H1 (cell line): ENCODE measurements at regions not wholly inside any gene's neighbourhood (a gene's known extent, or its start where the extent isn't known, plus 50 kb on each side); places are given as distances from the start of the nearest gene placed in this dataset.

Source experiments
- CTCF ChIA-PET: fragments of 300-600 bp; sonication (Branson Sonifier 250); formaldehyde crosslinking; loops from one replicate; lab custom pipeline; 2021; ENCODE audit not compliant: partially characterized antibody; lab: Charles Lee
- POLR2A ChIA-PET: fragments of 300-600 bp; sonication (Branson Sonifier 250); formaldehyde crosslinking; loops from one replicate; lab custom pipeline; 2021; ENCODE audit warnings: inconsistent platforms; ENCODE audit not compliant: partially characterized antibody; lab: Charles Lee
- DNase-seq, 2 experiments: peaks; one replicate each; pipeline versions ENCODE4 v3.0.0 to v3.0.0-alpha.2; 2010 to 2022; ENCODE audit warnings: low spot score in 2 of 2, low read depth in 1 of 2, mixed read lengths in 1 of 2
- FAIRE-seq: peaks from 2 replicates; lab custom pipeline; 2011; peaks lifted over from hg19 to GRCh38; lab: Jason Lieb, UNC
- H2AFZ ChIP-seq: 2 replicates; pipeline ENCODE4 v1.8.1; 2012; ENCODE audit warnings: low read length, inconsistent platforms
- H2AK5ac ChIP-seq: 2 replicates; pipeline ENCODE4 v1.6.1; 2013; ENCODE audit warnings: low read depth, low read length
- H2BK120ac ChIP-seq: replicated peaks from 2 replicates; pipeline ENCODE3; 2013; ENCODE audit warnings: low read depth, low read length, inconsistent platforms
- H2BK12ac ChIP-seq: 2 replicates; pipeline ENCODE4 v1.6.1; 2013; ENCODE audit warnings: low read depth, low read length
- H2BK15ac ChIP-seq: 2 replicates; pipeline ENCODE4 v1.6.1; 2013; ENCODE audit warnings: low read length
- H2BK20ac ChIP-seq: 2 replicates; pipeline ENCODE4 v1.6.1; 2013; ENCODE audit warnings: low read length
- H2BK5ac ChIP-seq: 2 replicates; pipeline ENCODE4 v1.6.1; 2013; ENCODE audit warnings: low read depth, low read length
- H3K14ac ChIP-seq: 2 replicates; pipeline ENCODE4 v1.6.1; 2013; ENCODE audit warnings: inconsistent platforms; ENCODE audit not compliant: insufficient read length
- H3K18ac ChIP-seq: 2 replicates; pipeline ENCODE4 v1.6.1; 2013; ENCODE audit warnings: low read length; ENCODE audit errors: extremely low read depth
- H3K23ac ChIP-seq: 2 replicates; pipeline ENCODE4 v1.6.1; 2013; ENCODE audit warnings: inconsistent platforms; ENCODE audit not compliant: insufficient read length
- H3K23me2 ChIP-seq: 2 replicates; pipeline ENCODE4 v1.6.1; 2013; ENCODE audit warnings: low read depth, low read length
- H3K27ac ChIP-seq: 2 replicates; pipeline ENCODE4 v1.6.1; 2011; ENCODE audit warnings: low read depth, low read length, inconsistent platforms
- H3K27me3 ChIP-seq, 4 experiments: replicated peaks in 1 of 4; 1 replicate in 1 of 4; 2 replicates in 3 of 4; pipeline versions ENCODE4 v1.6.1 to v1.8.1; 2011 to 2013; ENCODE audit warnings: low read length in 3 of 4, mild to moderate bottlenecking in 3 of 4, inconsistent platforms in 2 of 4, mixed read lengths in 2 of 4, moderate library complexity in 1 of 4; ENCODE audit not compliant: control insufficient read depth in 3 of 4, insufficient read depth in 3 of 4; ENCODE audit errors: extremely low read depth in 1 of 4
- H3K36me3 ChIP-seq, 4 experiments: 2 replicates each; pipeline versions ENCODE4 v1.6.1 to v1.8.1; 2011 to 2013; ENCODE audit warnings: mild to moderate bottlenecking in 4 of 4, low read length in 3 of 4, moderate library complexity in 2 of 4, control low read depth in 1 of 4, inconsistent platforms in 1 of 4; ENCODE audit not compliant: insufficient read depth in 4 of 4, control insufficient read depth in 2 of 4
- H3K4ac ChIP-seq: replicated peaks from 2 replicates; pipeline ENCODE3; 2013; ENCODE audit warnings: low read length, low read depth, mixed read lengths, inconsistent platforms; ENCODE audit not compliant: insufficient read length
- H3K4me1 ChIP-seq, 4 experiments: replicated peaks in 1 of 4; 1 replicate in 1 of 4; 2 replicates in 3 of 4; pipeline versions ENCODE4 v1.6.1 to v1.8.1; 2011 to 2013; ENCODE audit warnings: low read length in 3 of 4, inconsistent platforms in 2 of 4, mixed read lengths in 1 of 4; ENCODE audit not compliant: insufficient read depth in 4 of 4, control insufficient read depth in 3 of 4
- H3K4me2 ChIP-seq, 2 experiments: 2 replicates each; pipeline versions ENCODE4 v1.6.1 to v1.8.1; 2011 to 2013; ENCODE audit warnings: low read depth in 2 of 2, low read length in 2 of 2, control low read depth in 1 of 2, inconsistent platforms in 1 of 2, mild to moderate bottlenecking in 1 of 2; ENCODE audit not compliant: insufficient read depth in 1 of 2
- H3K4me3 ChIP-seq, 4 experiments: fragments of 200-600, 300-600 bp in 1 of 4; sonication (generic), shearing (Covaris generic), sonication (Bioruptor Twin) in 1 of 4; 2 replicates each; pipeline versions ENCODE4 v1.5.1 to v1.8.1; 2011 to 2016; ENCODE audit warnings: low read length in 4 of 4, low read depth in 3 of 4, control low read depth in 2 of 4, inconsistent platforms in 2 of 4, mild to moderate bottlenecking in 2 of 4, mixed read lengths in 1 of 4, moderate library complexity in 1 of 4; ENCODE audit not compliant: insufficient read depth in 2 of 4; ENCODE audit errors: extremely low read depth in 1 of 4
- H3K56ac ChIP-seq: replicated peaks from 2 replicates; pipeline ENCODE3; 2013; ENCODE audit warnings: low read depth, mild to moderate bottlenecking, mixed read lengths, low read length, inconsistent platforms; ENCODE audit not compliant: insufficient read length
- H3K79me1 ChIP-seq: 2 replicates; pipeline ENCODE4 v1.6.1; 2013; ENCODE audit warnings: low read depth, low read length, control low read depth
- H3K79me2 ChIP-seq, 2 experiments: 2 replicates each; pipeline versions ENCODE4 v1.6.1 to v1.8.1; 2012 to 2013; ENCODE audit warnings: low read length in 2 of 2, mild to moderate bottlenecking in 2 of 2, inconsistent platforms in 1 of 2; ENCODE audit not compliant: insufficient read depth in 2 of 2, control insufficient read depth in 1 of 2
- H3K9ac ChIP-seq, 4 experiments: replicated peaks in 1 of 4; 1 replicate in 1 of 4; 2 replicates in 3 of 4; pipeline versions ENCODE4 v1.6.1 to v1.8.1; 2011 to 2013; ENCODE audit warnings: low read depth in 3 of 4, low read length in 3 of 4, control low read depth in 2 of 4, mild to moderate bottlenecking in 2 of 4, moderate library complexity in 2 of 4, inconsistent platforms in 1 of 4; ENCODE audit errors: extremely low read depth in 1 of 4
- H3K9me3 ChIP-seq, 2 experiments: 2 replicates each; pipeline versions ENCODE4 v1.6.1 to v1.8.1; 2012 to 2013; ENCODE audit warnings: mild to moderate bottlenecking in 2 of 2, moderate library complexity in 2 of 2, control low read depth in 1 of 2, inconsistent platforms in 1 of 2, low read depth in 1 of 2, low read length in 1 of 2, mixed read lengths in 1 of 2; ENCODE audit not compliant: insufficient read depth in 2 of 2
- H4K20me1 ChIP-seq, 2 experiments: replicated peaks in 1 of 2; 2 replicates each; pipeline versions ENCODE3 to v1.8.1; 2011 to 2013; ENCODE audit warnings: inconsistent platforms in 2 of 2, low read length in 2 of 2, mild to moderate bottlenecking in 1 of 2; ENCODE audit not compliant: insufficient read depth in 2 of 2, control insufficient read depth in 1 of 2
- H4K5ac ChIP-seq: 2 replicates; pipeline ENCODE4 v1.6.1; 2013; ENCODE audit warnings: low read length, low read depth, mixed read lengths, inconsistent platforms; ENCODE audit not compliant: insufficient read length
- H4K8ac ChIP-seq: 2 replicates; pipeline ENCODE4 v1.8.0; 2013; ENCODE audit warnings: mild to moderate bottlenecking, moderate library complexity, low read length, inconsistent platforms; ENCODE audit not compliant: insufficient read depth; ENCODE audit errors: extremely low read depth
- H4K91ac ChIP-seq: replicated peaks from 2 replicates; pipeline ENCODE3; 2013; ENCODE audit warnings: low read length, mixed read lengths, inconsistent platforms; ENCODE audit not compliant: insufficient read length
- ASH2L ChIP-seq: fragments of 200-600, 300-600 bp; sonication (generic); IDR thresholded peaks from one replicate; pipeline ENCODE4 v1.7.1; 2017; ENCODE audit warnings: low read length
- BACH1 ChIP-seq: IDR thresholded peaks from 2 replicates; pipeline ENCODE4 v1.6.1; 2012; ENCODE audit warnings: low read length, improper control_type of control experiment
- CHD1 ChIP-seq: IDR thresholded peaks from 2 replicates; pipeline ENCODE4 v1.6.1; 2012; ENCODE audit warnings: low read depth, low read length, improper control_type of control experiment
- PHF8 ChIP-seq: fragments of 200-600 bp; sonication (generic); conservative IDR thresholded peaks from 2 replicates; pipeline ENCODE4 v1.7.1; 2012; ENCODE audit warnings: low read depth, mild to moderate bottlenecking, inconsistent platforms, low read length, moderate library complexity
- POLR2AphosphoS5 ChIP-seq: IDR thresholded peaks from 2 replicates; pipeline ENCODE4 v1.6.1; 2011; ENCODE audit warnings: low read depth, low read length
- SP1 ChIP-seq: IDR thresholded peaks from 2 replicates; pipeline ENCODE4 v1.6.1; 2011; ENCODE audit warnings: low read depth, low read length
- TAF7 ChIP-seq: optimal IDR thresholded peaks from 2 replicates; pipeline ENCODE3; 2011; ENCODE audit warnings: low read depth, mild to moderate bottlenecking, inconsistent platforms, low read length, moderate library complexity, borderline replicate concordance
- TCF12 ChIP-seq: IDR thresholded peaks from 2 replicates; pipeline ENCODE4 v1.6.1; 2011; ENCODE audit warnings: low read depth, mild to moderate bottlenecking, low read length
- WGBS, 2 experiments: shearing (Covaris generic) in 1 of 2; methylation state at CpG; one replicate each; pipeline versions ENCODE4 v1.1.6 to v1.1.7; 2013 to 2015; ENCODE audit warnings: low lambda C conversion rate in 2 of 2, mixed read lengths in 2 of 2, inconsistent platforms in 1 of 2, low coverage in 1 of 2, missing lambda C conversion rate in 1 of 2; ENCODE audit not compliant: insufficient replicate concordance in 2 of 2, insufficient coverage in 1 of 2, insufficient read length in 1 of 2; ENCODE audit errors: extremely low coverage in 1 of 2, missing lambda C conversion rate in 1 of 2; 5-methylcytosine and 5-hydroxymethylcytosine counted together

- no peaks in the 10 kb centered on the region for H3K79me1 ChIP-seq
- no peak overlapping the region for H4K8ac ChIP-seq
- no peaks in the 10 kb centered on the region for H3K9me3 ChIP-seq
- no peak overlapping the region for H2BK20ac ChIP-seq
- H4K20me1 ChIP-seq = no peaks in the 10 kb centered on the region
- H3K9ac ChIP-seq = no peak overlapping the region
- H3K4me1 ChIP-seq = peaks cover 0 to 7% (median 3%) of the 10 kb centered on the region in 4 experiments
- no peak overlapping the region for H2BK120ac ChIP-seq
- H3K18ac ChIP-seq = no peak overlapping the region
- H4K91ac ChIP-seq = no peak overlapping the region
- H2BK12ac ChIP-seq = no peak overlapping the region
- ChIA-PET CTCF (interaction anchor here (1.0 to 3.3 kb wide), 6 partner anchors 9 to 74 kb away, joined by 4 to 11 read pairs (median 5); partner anchors contain the start of gene COG2), POLR2A (interaction anchor here (1.3 kb wide), 1 partner anchor 11 kb away, joined by 6 read pairs; no protein-coding TSS in a partner anchor)
- 0 out of 2 replicates have a peak overlapping the region, but pooled peaks have one; percentile 22 for H2AFZ ChIP-seq
- H3K79me2 ChIP-seq = no peaks in the 10 kb centered on the region
- H3K56ac ChIP-seq = no peak overlapping the region
- H2AK5ac ChIP-seq = no peak overlapping the region
- H2BK5ac ChIP-seq = no peak overlapping the region
- H3K27me3 ChIP-seq = no peaks in the 10 kb centered on the region
- H3K4ac ChIP-seq = no peak overlapping the region
- H2BK15ac ChIP-seq = no peak overlapping the region
- no peak overlapping the region for H4K5ac ChIP-seq
- FAIRE-seq (no peak), DNase-seq (no peak)
- H3K27ac ChIP-seq = no peak overlapping the region
- no peak overlapping the region for H3K23ac ChIP-seq
- H3K36me3 ChIP-seq = no peaks in the 10 kb centered on the region
- H3K4me2 ChIP-seq = no peak overlapping the region
- no peak overlapping the region for H3K14ac ChIP-seq
- 83% methylated on average over 4 of the region's 4 CpGs; no CpG with 5 or more reads in 1 of the 2 experiments for WGBS, 2 experiments
- no peaks in the 10 kb centered on the region; the same call in 1 of the 2 replicates for H3K23me2 ChIP-seq
- H3K4me3 ChIP-seq = no peak overlapping the region
- TF ChIP-seq BACH1 = no peak
- TF ChIP-seq TCF12 = no peak
- TF ChIP-seq POLR2AphosphoS5 = no peak
- no peak for TF ChIP-seq PHF8
- TF ChIP-seq CHD1 = no peak
- no peak for TF ChIP-seq ASH2L
- TF ChIP-seq SP1 = no peak
- TF ChIP-seq TAF7 = no peak
Measured at GRCh38 chr1:230568676-230569075, 73.6 kb upstream of the COG2 start.
